GM23248 (cell line): ENCODE measurements at regions not wholly inside any gene's neighbourhood (a gene's known extent, or its start where the extent isn't known, plus 50 kb on each side); places are given as distances from the start of the nearest gene placed in this dataset.

ENCODE experiments used
- EZH2 ChIP-seq: fragments of 200-600 bp; sonication (generic); IDR thresholded peaks from 2 replicates; pipeline ENCODE4 v1.6.1; 2018; ENCODE audit warnings: antibody characterized with exemption, mild to moderate bottlenecking; ENCODE audit not compliant: insufficient read depth, poor library complexity, severe bottlenecking
- EZH2phosphoT487 ChIP-seq: fragments of 200-600 bp; sonication (generic); IDR thresholded peaks from 2 replicates; pipeline ENCODE4 v1.6.1; 2018; ENCODE audit warnings: antibody characterized with exemption, moderate library complexity, mild to moderate bottlenecking, low read depth; ENCODE audit not compliant: insufficient read depth

GRCh38 chr7:15848901-15849300, 162.4 kb upstream of the MEOX2 start:
- TF ChIP-seq EZH2phosphoT487 (no peak), EZH2 (no peak)
